ENCODE measurements at regions not wholly inside any gene's neighbourhood (a gene's known extent, or its start where the extent isn't known, plus 50 kb on each side); places are given as distances from the start of the nearest gene placed in this dataset.

GRCh38 chr13:57969951-57970350 is 338.4 kb downstream of the PCDH17 start:
- TF ChIP-seq CTCF (IDR thresholded peaks at IDR 0.05; ENCODE audit: low read depth, low read length), result no peak
- H3K4me3 ChIP-seq (ENCODE audit: low read depth, low read length), result no peak overlapping the region
- no peak for DNase-seq (ENCODE audit: low read depth, low spot score)
- in situ Hi-C loops (cut with HindIII; ENCODE audit: low sequenced_read_pairs), result no loop called here

GRCh38 chr13:57970404-57970803 is 338.9 kb downstream of the PCDH17 start:
- no peak overlapping the region for H3K4me3 ChIP-seq (ENCODE audit: low read depth, low read length)
- DNase-seq (ENCODE audit: low read depth, low spot score), result no peak
- in situ Hi-C loops (cut with HindIII; ENCODE audit: low sequenced_read_pairs), result no loop called here
- TF ChIP-seq CTCF (IDR thresholded peaks at IDR 0.05; ENCODE audit: low read depth, low read length), result no peak

GRCh38 chr13:57982782-57983181 is 351.2 kb downstream of the PCDH17 start:
- in situ Hi-C loops (cut with HindIII; ENCODE audit: low sequenced_read_pairs), result no loop called here
- no peak for TF ChIP-seq CTCF (IDR thresholded peaks at IDR 0.05; ENCODE audit: low read depth, low read length)
- DNase-seq (ENCODE audit: low read depth, low spot score), result no peak
- H3K4me3 ChIP-seq (ENCODE audit: low read depth, low read length), result no peak overlapping the region

GRCh38 chr13:57988276-57988675 is 356.7 kb downstream of the PCDH17 start:
- in situ Hi-C loops (cut with HindIII; ENCODE audit: low sequenced_read_pairs), result no loop called here
- no peak for DNase-seq (ENCODE audit: low read depth, low spot score)
- no peak overlapping the region for H3K4me3 ChIP-seq (ENCODE audit: low read depth, low read length)
- TF ChIP-seq CTCF (IDR thresholded peaks at IDR 0.05; ENCODE audit: low read depth, low read length), result no peak

GRCh38 chr13:57991041-57991440 is 359.5 kb downstream of the PCDH17 start:
- DNase-seq (ENCODE audit: low read depth, low spot score), result no peak
- in situ Hi-C loops (cut with HindIII; ENCODE audit: low sequenced_read_pairs), result no loop called here
- no peak for TF ChIP-seq CTCF (IDR thresholded peaks at IDR 0.05; ENCODE audit: low read depth, low read length)
- H3K4me3 ChIP-seq (ENCODE audit: low read depth, low read length), result no peak overlapping the region

GRCh38 chr13:57992416-57992815 is 360.9 kb downstream of the PCDH17 start:
- in situ Hi-C loops (cut with HindIII; ENCODE audit: low sequenced_read_pairs), result no loop called here
- H3K4me3 ChIP-seq (ENCODE audit: low read depth, low read length), result no peak overlapping the region
- no peak for TF ChIP-seq CTCF (IDR thresholded peaks at IDR 0.05; ENCODE audit: low read depth, low read length)
- DNase-seq (ENCODE audit: low read depth, low spot score), result no peak

GRCh38 chr13:57996717-57997116 is 365.2 kb downstream of the PCDH17 start:
- TF ChIP-seq CTCF (IDR thresholded peaks at IDR 0.05; ENCODE audit: low read depth, low read length), result no peak
- no peak overlapping the region for H3K4me3 ChIP-seq (ENCODE audit: low read depth, low read length)
- in situ Hi-C loops (cut with HindIII; ENCODE audit: low sequenced_read_pairs), result no loop called here
- DNase-seq (ENCODE audit: low read depth, low spot score), result peak; percentile 9
